ENCODE measurements at regions not wholly inside any gene's neighbourhood (a gene's known extent, or its start where the extent isn't known, plus 50 kb on each side); places are given as distances from the start of the nearest gene placed in this dataset.
A peak's percentile ranks its signal among the peaks of the same experiment; 100 is the strongest.

DNA sequence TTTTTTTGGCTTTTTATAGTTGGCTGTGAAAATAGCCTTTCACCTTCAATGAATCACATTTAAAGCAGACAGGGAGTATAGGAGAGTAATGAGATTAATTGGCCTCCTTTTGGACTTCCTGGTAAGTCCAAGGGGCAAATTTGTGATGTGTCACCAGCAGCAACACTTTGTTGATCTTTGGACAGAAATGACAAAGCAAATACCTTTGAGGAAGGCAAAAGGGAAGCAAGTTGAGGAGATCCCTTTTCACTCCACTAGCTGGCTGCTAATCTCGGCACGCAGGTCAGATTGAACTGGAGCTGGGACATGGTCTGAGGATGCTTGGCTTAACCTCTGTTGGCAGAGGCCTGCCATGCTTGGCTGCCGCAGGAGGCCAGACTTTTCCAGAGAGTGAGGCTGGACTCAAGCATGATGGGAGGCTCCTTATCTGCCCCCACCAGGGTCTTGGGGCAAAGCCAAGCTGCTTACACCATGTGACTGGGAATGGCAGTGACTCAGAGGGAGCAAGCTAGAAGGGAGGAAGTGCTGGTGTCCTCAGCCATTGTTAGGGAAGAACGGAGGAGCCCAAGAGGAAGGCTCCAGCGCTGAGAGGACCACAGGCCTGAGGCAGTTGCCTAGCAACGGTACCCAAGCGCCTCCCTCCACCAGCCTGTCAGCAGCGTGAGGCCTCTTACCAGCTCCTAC lies 174.5 kb upstream of the MAP1B start:
- Histone ChIP-seq H3K4me1 (ENCODE audit: control insufficient read depth, insufficient read depth, low read length) (peaks cover 14% of the 10 kb centered on the region), H3K27ac (ENCODE audit: low read depth, low read length) (peak overlapping the region; percentile 42), H3K9me3 (ENCODE audit: control insufficient read depth, insufficient read depth, low read length) (no peaks in the 10 kb centered on the region), H3K27me3 (ENCODE audit: control insufficient read depth, insufficient read depth, low read length) (no peaks in the 10 kb centered on the region), H3K4me3 (ENCODE audit: low read depth, low read length) (no peak overlapping the region), H3K36me3 (ENCODE audit: control insufficient read depth, insufficient read depth, low read length) (no peaks in the 10 kb centered on the region)
- WGBS (ENCODE audit: insufficient coverage): 12% methylated on average over 7 of the region's 8 CpGs
- DNase-seq (ENCODE audit: low read depth in 4 of 6, low spot score in 6 of 6): peak in 4 of 6 donors; percentile 51 to 94 (median 68)

DNA sequence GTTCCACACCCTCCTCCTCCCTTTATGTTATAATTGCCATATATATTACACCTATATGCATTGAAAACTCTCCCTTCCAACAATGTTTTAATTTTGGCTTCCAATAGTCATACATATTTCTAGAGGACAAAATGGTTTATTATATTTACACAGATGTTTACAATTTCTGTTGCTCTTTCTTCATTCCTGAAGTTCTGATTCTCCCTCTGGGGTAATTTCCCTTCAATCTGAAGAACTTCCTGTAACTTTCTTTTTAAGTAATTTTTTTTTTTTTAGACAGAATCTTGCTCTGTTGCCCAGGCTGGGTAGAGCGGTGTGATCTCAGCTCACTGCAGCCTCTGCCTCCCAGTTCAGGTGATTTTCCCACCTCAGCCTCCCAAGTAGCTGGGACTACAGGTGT lies 173.0 kb upstream of the MAP1B start:
- H3K27me3 ChIP-seq (ENCODE audit: control insufficient read depth, insufficient read depth, low read length): no peaks in the 10 kb centered on the region
- no peaks in the 10 kb centered on the region for H3K36me3 ChIP-seq (ENCODE audit: control insufficient read depth, insufficient read depth, low read length)
- H3K27ac ChIP-seq (ENCODE audit: low read depth, low read length): no peak overlapping the region
- no peak overlapping the region for H3K4me3 ChIP-seq (ENCODE audit: low read depth, low read length)
- no peak for DNase-seq (ENCODE audit: low read depth in 4 of 6, low spot score in 6 of 6)
- no peaks in the 10 kb centered on the region for H3K9me3 ChIP-seq (ENCODE audit: control insufficient read depth, insufficient read depth, low read length)
- whole genome bisulfite sequencing (ENCODE audit: insufficient coverage): 100% methylated on average over 1 of the region's 1 CpG
- H3K4me1 ChIP-seq (ENCODE audit: control insufficient read depth, insufficient read depth, low read length): peaks cover 22% of the 10 kb centered on the region

DNA sequence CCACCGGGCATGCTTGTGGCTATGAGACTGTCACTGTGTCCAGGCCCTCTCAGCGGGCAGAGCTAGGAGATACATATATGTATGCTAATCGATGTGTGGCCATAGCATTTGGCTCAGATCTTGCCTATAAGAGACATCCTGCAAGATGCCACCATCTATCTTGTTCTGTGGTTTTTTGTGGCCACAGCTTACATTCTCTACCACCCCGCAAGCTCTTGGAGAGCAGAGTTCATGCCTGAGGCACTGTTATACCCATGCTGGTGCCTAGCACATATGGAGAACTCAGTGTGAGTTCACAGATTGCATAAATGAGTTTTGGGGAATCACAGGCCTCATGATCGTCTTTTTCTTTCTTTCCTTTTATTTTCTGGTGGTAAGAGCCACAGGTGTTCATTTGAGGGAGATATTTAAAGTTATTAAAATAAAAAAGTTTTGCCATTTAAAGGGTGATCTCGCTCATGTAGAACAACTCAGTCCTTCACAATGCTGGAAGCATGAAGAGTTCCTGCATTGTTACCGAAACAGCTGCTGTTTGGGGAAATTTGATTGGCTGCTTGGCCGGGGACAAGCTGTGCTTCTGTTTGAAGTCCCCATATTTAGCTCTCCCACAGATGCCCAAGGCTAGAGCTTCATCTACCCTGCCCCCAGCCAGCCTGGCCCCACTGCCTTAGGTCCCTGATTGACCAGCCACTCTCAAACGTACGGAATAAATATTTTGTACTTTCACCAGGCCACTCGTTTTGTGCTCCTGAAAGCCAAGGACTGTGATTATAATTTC lies 169.2 kb upstream of the MAP1B start:
- Histone ChIP-seq H3K27me3 (ENCODE audit: control insufficient read depth, insufficient read depth, low read length) (no peaks in the 10 kb centered on the region), H3K4me1 (ENCODE audit: control insufficient read depth, insufficient read depth, low read length) (peaks cover 19% of the 10 kb centered on the region), H3K9me3 (ENCODE audit: control insufficient read depth, insufficient read depth, low read length) (peaks cover 4% of the 10 kb centered on the region), H3K4me3 (ENCODE audit: low read depth, low read length) (no peak overlapping the region), H3K36me3 (ENCODE audit: control insufficient read depth, insufficient read depth, low read length) (no peaks in the 10 kb centered on the region), H3K27ac (ENCODE audit: low read depth, low read length) (no peak overlapping the region)
- peak in 2 of 6 donors; percentile 23 to 46 for DNase-seq (ENCODE audit: low read depth in 4 of 6, low spot score in 6 of 6)
- WGBS (ENCODE audit: insufficient coverage): 73% methylated on average over 8 of the region's 11 CpGs

DNA sequence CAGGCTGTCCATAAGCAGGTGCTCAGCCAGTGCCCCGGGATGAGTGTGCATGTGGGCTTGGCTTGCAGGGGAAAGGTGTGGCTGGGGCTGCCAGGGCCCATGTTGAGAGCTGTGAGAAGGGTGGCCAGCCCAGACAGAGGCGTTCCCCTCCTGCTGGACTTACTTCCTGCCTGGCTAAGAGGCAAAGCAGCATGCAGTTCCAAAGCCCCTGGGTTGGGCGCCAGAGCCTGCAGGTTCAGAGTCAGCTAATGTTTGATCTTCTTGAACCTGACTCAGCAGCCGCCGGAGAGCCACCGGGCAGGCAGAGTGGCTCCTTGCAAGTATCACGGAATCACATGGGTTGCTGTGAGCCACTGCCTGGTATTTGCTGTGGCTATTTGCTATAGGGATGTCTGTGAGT lies 168.4 kb upstream of the MAP1B start:
- H3K4me1 ChIP-seq (ENCODE audit: control insufficient read depth, insufficient read depth, low read length): peaks cover 12% of the 10 kb centered on the region
- H3K27ac ChIP-seq (ENCODE audit: low read depth, low read length): no peak overlapping the region
- H3K4me3 ChIP-seq (ENCODE audit: low read depth, low read length): no peak overlapping the region
- DNase-seq (ENCODE audit: low read depth in 4 of 6, low spot score in 6 of 6): peak in 2 of 6 donors; percentile 26 to 31
- peaks cover 4% of the 10 kb centered on the region for H3K9me3 ChIP-seq (ENCODE audit: control insufficient read depth, insufficient read depth, low read length)
- H3K36me3 ChIP-seq (ENCODE audit: control insufficient read depth, insufficient read depth, low read length): no peaks in the 10 kb centered on the region
- no peaks in the 10 kb centered on the region for H3K27me3 ChIP-seq (ENCODE audit: control insufficient read depth, insufficient read depth, low read length)
- 45% methylated on average over 6 of the region's 7 CpGs for WGBS (ENCODE audit: insufficient coverage)

DNA sequence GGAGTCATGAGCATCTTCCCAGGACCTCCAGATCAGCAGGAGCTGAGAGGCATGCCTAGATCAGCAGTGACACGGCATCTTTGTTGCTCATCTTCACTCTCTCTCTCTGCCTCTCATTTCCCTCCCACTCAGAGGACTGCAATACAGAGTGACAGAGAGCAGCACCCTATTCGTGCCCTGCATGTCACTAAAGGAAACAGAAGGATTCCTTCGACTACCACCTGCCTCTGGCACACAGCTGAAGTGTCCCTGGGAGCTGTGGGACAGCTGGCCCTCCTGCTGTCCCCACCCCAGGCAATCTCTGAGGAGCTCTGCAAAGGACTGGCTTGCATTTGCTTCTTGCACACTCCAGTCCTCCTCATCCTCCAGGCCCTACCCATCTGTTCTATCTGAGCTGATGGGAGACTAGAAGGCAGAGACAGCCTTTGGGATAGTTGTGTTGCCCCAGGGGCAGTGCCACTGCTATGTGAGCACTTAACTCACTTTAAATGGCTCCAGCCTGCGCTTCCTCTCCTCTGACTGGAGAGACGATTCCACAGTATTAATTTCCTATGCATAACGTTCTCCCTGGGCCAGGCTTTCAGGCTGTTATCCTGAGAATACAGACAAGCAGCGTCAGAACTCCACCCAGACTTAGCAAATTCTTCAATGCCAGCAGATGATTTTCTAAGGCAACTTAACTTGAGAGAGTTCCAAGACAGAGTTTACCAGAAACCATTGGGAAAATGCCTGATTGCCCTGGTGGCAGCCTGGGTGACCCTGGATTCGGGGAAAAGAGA lies 167.6 kb upstream of the MAP1B start:
- peaks cover 4% of the 10 kb centered on the region for H3K9me3 ChIP-seq (ENCODE audit: control insufficient read depth, insufficient read depth, low read length)
- DNase-seq (ENCODE audit: low read depth in 4 of 6, low spot score in 6 of 6): peak in 2 of 6 donors; percentile 33 to 46
- H3K27ac ChIP-seq (ENCODE audit: low read depth, low read length): no peak overlapping the region
- H3K4me3 ChIP-seq (ENCODE audit: low read depth, low read length): no peak overlapping the region
- no peaks in the 10 kb centered on the region for H3K27me3 ChIP-seq (ENCODE audit: control insufficient read depth, insufficient read depth, low read length)
- WGBS (ENCODE audit: insufficient coverage): 36% methylated on average over 7 of the region's 8 CpGs
- no peaks in the 10 kb centered on the region for H3K36me3 ChIP-seq (ENCODE audit: control insufficient read depth, insufficient read depth, low read length)
- peaks cover 12% of the 10 kb centered on the region for H3K4me1 ChIP-seq (ENCODE audit: control insufficient read depth, insufficient read depth, low read length)

DNA sequence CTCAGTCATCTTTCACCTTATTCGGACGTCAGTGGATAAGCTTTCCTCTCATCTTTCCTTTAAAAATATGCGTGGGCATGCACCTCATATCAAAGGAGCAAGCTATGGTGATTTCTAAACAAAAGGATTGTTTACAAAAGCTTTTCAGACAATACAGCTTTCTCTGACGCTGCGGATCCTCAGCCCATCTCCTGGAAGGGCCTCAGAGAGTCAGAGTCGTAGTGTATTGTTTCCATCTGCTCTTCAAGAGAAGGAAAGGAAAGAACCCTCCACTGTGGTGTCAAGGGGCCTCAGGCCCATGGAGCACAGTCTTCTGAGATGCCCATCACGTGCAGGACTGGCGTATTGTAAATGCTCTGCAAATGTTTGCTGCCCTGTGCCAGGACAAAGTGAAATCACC lies 163.4 kb upstream of the MAP1B start:
- H3K4me1 ChIP-seq (ENCODE audit: control insufficient read depth, insufficient read depth, low read length): peaks cover 9% of the 10 kb centered on the region
- no peak overlapping the region for H3K4me3 ChIP-seq (ENCODE audit: low read depth, low read length)
- H3K27me3 ChIP-seq (ENCODE audit: control insufficient read depth, insufficient read depth, low read length): no peaks in the 10 kb centered on the region
- 41% methylated on average over 5 of the region's 8 CpGs for WGBS (ENCODE audit: insufficient coverage)
- no peaks in the 10 kb centered on the region for H3K36me3 ChIP-seq (ENCODE audit: control insufficient read depth, insufficient read depth, low read length)
- H3K9me3 ChIP-seq (ENCODE audit: control insufficient read depth, insufficient read depth, low read length): peaks cover 8% of the 10 kb centered on the region
- H3K27ac ChIP-seq (ENCODE audit: low read depth, low read length): no peak overlapping the region
- DNase-seq (ENCODE audit: low read depth in 4 of 6, low spot score in 6 of 6): no peak

DNA sequence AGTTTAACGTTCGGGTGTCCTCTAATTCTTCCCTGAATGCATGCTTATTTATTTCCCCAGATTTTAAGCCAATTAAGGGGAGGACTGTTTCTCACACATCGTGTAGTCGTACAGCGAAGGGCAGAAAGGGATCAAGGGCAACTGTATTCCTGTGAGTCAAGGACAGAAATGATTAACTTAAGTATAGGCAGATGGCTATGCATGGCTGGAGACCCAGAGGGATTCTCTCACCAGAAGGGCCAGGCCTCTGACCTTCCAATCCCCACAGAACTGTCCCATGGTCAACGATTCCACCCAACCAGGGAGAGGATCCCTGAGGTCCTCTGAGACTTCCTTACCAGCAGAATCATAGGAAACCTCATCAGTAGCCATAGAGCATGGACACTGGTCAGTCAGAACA lies 161.8 kb upstream of the MAP1B start:
- H3K27me3 ChIP-seq (ENCODE audit: control insufficient read depth, insufficient read depth, low read length): no peaks in the 10 kb centered on the region
- no peak overlapping the region for H3K27ac ChIP-seq (ENCODE audit: low read depth, low read length)
- H3K36me3 ChIP-seq (ENCODE audit: control insufficient read depth, insufficient read depth, low read length): no peaks in the 10 kb centered on the region
- no peak for DNase-seq (ENCODE audit: low read depth in 4 of 6, low spot score in 6 of 6)
- WGBS (ENCODE audit: insufficient coverage): 100% methylated on average over 3 of the region's 6 CpGs
- no peaks in the 10 kb centered on the region for H3K4me1 ChIP-seq (ENCODE audit: control insufficient read depth, insufficient read depth, low read length)
- peaks cover 8% of the 10 kb centered on the region for H3K9me3 ChIP-seq (ENCODE audit: control insufficient read depth, insufficient read depth, low read length)
- H3K4me3 ChIP-seq (ENCODE audit: low read depth, low read length): no peak overlapping the region

DNA sequence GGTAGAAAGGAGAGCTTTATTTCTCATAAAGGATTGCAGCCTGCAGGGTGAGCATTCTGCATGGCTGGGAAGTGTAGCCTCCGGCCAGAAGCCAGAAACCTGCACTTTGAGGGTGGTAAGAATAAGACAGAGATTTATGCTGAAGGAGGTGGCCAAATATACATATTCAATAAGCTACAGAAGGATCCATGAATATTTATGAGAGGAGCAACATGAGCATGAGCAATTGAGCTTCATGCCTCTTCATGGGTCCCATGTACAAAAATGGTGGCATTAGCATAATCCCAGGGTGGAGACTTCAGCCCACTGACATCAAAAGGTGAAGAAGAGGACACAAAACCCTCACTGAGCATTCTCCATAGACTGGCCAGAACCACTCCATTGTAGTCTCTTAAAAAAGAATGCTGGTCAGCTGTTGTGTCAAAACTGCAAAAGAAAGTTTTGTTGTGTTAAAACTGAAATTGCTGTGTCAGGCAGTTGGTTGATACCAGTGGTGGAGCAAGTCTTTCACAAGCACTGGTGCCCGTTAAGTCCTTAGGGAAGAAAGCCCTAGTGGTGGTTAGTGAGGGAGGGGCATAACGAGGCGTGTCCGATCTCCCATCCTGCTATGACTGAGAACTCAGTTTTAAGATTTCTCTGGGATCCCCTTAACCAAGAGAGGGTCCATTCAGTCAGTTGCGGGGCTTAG lies 160.8 kb upstream of the MAP1B start:
- no peak overlapping the region for H3K27ac ChIP-seq (ENCODE audit: low read depth, low read length)
- H3K9me3 ChIP-seq (ENCODE audit: control insufficient read depth, insufficient read depth, low read length): peaks cover 8% of the 10 kb centered on the region
- DNase-seq (ENCODE audit: low read depth in 4 of 6, low spot score in 6 of 6): no peak
- no peak overlapping the region for H3K4me3 ChIP-seq (ENCODE audit: low read depth, low read length)
- no peaks in the 10 kb centered on the region for H3K27me3 ChIP-seq (ENCODE audit: control insufficient read depth, insufficient read depth, low read length)
- WGBS (ENCODE audit: insufficient coverage): 92% methylated on average over 5 of the region's 6 CpGs
- no peaks in the 10 kb centered on the region for H3K36me3 ChIP-seq (ENCODE audit: control insufficient read depth, insufficient read depth, low read length)
- no peaks in the 10 kb centered on the region for H3K4me1 ChIP-seq (ENCODE audit: control insufficient read depth, insufficient read depth, low read length)

DNA sequence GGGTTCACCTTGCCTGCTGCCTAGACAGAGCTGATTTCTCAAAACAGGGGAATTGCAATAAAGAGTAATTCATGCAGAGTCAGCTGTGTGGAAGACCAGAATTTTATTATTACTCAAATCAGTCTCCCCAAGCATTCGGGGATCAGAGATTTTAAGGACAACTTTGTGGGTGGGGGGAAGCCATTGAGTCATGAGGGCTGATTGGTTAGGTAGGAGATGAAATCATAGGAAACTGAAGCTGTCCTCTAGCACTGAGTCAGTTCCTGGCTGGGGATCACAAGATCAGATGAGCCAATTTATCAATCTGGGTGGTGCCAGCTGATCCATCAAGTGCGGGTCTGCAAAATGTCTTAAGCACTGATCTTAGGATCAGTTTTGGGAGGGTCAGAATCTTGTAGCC lies 159.1 kb upstream of the MAP1B start:
- Histone ChIP-seq H3K9me3 (ENCODE audit: control insufficient read depth, insufficient read depth, low read length) (peaks cover 4% of the 10 kb centered on the region), H3K36me3 (ENCODE audit: control insufficient read depth, insufficient read depth, low read length) (no peaks in the 10 kb centered on the region), H3K27ac (ENCODE audit: low read depth, low read length) (no peak overlapping the region), H3K4me3 (ENCODE audit: low read depth, low read length) (no peak overlapping the region), H3K27me3 (ENCODE audit: control insufficient read depth, insufficient read depth, low read length) (no peaks in the 10 kb centered on the region), H3K4me1 (ENCODE audit: control insufficient read depth, insufficient read depth, low read length) (no peaks in the 10 kb centered on the region)
- no peak for DNase-seq (ENCODE audit: low read depth in 4 of 6, low spot score in 6 of 6)
- WGBS (ENCODE audit: insufficient coverage): 100% methylated on average over 1 of the region's 2 CpGs

Measured in spinal cord (tissue), 9 donors.